ENCODE measurements at regions not wholly inside any gene's neighbourhood (a gene's known extent, or its start where the extent isn't known, plus 50 kb on each side); places are given as distances from the start of the nearest gene placed in this dataset.

DNA sequence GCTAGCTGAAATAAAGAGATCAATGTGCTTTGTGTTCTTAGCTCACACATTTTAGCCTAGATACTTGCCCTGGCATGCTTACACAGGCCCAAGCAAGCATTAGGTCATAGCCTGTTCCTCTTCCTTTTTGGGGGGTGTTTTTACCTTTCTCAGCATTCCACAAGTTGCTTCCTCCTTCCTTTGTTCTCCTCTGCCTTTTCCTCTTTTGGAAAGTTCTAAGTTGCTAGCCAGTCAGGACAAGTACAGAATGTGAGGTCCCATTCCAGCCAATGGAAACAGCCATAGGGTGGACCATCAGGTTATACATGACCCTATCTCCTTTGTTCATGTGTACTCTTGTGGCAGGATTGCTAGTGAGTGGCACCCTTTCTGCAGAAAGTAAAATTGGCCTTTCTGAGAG is 154.9 kb downstream of the RASSF9 start:
- no peak for DNase-seq

DNA sequence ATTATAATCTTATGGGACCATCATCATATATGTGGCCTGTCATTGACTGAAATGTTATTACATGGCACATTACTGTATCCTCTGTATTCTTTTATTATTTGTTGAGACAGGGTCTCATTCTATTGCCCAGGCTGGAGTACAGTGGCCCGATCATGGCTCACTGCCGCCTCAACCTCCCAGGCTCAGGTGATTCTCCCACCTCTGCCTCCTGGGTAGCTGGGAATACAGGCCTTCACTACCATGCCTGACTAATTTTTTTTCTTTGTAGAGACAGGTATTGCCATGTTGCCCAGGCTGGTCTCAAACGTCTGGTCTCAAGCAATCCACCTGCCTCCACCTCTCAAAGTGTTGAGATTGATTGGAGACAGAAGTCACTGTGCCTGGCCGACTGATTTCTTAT is 153.2 kb downstream of the RASSF9 start:
- no peak for DNase-seq

DNA sequence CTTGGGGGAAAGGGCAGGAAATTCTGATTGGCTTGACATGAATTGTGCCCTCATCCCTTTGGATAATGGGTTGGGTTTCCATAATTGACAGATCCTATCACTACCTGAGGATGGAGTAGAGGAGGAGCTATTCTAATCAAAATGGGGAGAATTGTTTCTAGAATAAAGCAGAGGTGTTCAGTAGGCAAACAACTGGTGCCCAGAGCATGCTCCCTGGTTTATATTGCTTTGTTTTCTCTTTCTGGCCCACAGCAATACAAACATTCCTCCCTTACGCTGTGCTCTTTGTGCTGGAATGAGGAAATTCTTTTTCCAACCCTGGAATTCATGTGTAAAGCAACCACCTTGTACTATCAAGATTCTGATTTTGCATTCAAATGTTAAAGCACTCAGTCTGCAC is 147.4 kb downstream of the RASSF9 start:
- no peak for DNase-seq

DNA sequence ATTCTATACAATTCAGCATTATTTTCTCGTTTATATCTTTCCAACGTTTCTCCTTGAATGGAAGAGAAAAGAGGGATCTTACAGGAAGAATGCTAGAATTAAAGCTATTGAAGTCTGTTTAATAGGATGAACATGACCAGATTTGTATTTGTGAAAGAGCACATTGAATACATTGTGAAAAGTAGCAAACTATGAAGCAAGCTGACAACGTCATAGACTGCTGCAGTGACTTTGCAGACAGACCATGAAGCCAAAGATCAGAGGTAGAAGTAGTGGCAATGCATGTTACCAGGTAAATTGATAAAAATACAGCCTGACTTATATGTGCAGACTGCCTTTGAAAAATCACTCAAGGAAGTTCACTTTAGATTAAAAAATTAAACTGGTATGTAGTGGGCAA is 146.1 kb downstream of the RASSF9 start:
- no peak for DNase-seq

DNA sequence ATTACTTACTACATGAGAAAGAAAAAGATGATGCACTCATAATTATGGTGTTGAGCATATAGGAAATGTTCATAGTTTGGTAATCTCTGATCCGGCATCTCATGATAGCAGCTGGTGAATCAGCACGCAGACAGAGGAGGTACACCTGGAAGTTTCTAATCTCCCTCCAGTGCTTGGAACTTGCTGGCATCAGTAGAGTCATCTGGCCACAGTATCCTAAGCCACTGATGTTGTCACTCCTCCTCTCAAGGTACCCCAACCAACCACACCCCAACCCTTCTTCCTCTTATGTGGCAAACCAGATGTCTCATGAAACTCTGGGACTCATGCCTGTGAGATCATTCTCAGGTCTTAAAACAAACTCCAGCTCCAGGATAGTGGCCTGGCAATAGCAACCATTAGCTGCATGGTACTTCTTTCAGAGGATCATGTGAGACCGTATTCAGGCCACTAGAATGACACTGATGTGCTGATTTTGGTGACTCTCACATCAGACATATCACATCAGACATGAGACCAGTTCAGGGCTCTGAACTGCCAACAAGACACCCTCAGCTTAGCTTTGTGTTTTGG is 143.0 kb downstream of the RASSF9 start:
- DNase-seq = no peak

DNA sequence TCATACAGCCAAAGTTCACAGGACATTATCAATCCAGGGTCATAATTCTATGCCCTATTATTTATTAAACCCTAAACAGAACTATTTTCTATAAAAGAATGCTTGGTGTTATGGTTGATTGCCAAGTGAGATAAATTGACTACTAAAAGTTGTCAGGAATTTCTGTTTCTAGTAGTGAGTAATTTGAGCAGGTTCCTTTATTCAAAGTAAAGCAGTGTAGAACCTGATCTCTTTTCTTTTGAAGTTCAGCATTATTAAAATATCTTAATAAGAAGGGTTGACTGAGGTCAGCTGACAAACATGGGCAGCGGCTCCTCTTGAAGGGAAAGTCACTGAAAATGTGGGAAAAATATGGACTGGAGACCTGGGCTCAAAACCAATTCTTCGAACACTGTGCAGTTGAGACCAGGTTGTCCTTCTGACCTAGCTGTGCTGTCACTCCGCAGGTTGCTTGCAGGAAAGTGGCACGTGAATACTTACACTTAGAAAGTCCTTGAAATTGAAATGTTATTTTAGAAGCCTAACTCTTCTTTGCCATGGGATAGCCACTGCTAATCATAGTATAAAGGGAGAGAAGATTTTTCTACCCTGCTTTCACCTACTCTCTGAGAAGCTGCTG is 141.0 kb downstream of the RASSF9 start:
- DNase-seq = no peak

DNA sequence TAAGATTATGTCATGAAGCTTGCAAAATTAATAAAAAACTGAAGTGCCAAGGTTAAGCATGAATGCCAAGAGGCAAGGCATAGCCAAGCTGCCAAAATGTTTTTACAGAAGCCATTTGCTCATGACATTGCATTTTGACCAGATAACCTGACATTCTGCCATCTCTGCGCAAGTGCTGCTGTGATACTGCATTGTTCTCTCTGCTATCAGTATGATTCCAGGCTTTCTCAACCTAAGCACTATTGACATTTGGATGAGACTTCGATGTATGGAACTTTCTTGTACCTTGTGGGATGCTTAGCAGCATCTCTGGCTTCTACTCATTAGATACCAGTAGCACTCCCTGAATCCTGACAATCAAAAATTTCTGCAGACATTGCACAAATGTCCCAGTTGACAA is 139.2 kb downstream of the RASSF9 start:
- no peak for DNase-seq

DNA sequence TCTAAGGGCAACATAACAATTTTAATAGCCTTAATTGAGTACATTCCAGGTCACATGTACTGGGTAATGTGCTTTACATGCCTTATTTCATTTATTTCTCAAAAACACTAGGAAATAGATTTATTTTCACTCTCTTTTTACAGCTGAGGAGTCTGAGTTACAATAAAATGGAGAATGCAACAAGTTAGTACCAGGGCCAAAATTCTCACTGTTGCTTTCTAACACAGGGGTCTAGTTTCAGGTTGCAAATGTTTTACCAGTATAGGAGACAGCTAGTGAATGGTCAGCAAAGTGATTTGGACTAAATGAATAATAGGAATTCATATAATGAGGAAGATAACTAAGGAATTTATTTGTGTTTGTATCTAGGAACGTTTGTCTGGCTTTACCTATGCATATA is 137.3 kb downstream of the RASSF9 start:
- no peak for DNase-seq

DNA sequence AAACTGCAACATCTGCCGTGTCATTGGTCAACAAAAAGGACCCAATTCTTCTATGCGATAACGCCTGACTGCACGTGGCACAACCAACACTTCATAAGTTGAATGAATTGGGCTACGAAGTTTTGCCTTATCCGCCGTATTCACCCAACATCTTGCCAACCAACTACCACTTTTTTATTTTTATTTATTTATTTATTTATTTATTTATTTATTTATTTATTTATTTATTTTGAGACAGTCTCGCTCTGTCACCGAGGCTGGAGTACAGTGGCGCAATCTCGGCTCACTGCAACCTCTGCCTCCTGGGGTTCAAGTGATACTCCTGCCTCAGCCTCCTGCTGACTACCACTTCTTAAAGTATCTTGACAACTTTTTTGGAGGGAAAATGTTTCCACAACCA is 127.4 kb downstream of the RASSF9 start:
- DNase-seq = no peak

DNA sequence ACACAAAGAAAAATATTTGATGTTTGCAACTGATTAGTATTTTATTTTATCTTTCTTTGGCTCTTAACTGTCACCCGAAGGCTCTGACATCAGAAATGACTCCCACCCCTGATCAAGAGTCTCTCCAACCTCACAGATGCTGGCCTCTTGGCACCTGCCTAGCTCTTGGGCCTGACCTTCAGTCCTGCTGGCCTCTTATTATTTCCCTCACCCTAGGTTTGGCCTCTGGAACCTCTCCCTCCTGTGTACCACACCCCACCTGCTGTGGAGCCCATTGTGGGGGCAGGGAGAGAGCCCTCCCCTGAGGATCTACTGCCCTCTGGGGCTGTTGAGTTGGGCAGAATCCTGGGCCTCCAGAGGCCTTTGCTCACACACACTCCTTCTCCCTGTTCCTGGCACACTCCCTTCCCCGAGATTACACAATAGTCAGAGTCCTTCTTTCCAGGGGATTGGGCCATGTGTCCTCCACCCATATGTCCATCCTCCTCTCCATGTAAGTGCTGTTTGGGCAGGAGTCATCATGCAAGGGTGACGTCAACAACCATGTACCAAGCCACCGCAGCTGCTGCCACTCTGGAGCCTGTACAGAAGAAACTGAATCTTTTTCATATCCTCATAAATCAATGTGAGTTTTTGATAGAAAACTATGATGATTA is 124.3 kb downstream of the RASSF9 start:
- no peak for DNase-seq

DNA sequence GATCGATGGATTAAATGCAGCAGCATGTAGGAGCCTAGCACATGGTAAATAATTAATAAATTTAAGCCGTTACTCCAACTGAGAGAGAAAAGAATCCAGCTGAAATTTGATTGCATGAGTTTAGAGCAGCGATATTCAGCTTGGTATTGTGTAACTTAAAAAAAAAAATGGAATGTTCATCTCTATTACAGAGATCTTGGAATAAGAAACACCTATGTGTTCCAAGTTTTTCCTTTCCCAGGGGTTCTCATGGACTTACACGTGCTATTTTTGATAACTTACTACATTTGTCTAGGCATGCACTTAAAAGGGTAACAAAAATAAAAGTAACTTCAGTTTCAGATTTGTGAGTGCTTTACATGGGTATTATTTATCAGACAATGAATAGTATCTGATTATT is 122.8 kb downstream of the RASSF9 start:
- peak; percentile 48 to 53 for DNase-seq

DNA sequence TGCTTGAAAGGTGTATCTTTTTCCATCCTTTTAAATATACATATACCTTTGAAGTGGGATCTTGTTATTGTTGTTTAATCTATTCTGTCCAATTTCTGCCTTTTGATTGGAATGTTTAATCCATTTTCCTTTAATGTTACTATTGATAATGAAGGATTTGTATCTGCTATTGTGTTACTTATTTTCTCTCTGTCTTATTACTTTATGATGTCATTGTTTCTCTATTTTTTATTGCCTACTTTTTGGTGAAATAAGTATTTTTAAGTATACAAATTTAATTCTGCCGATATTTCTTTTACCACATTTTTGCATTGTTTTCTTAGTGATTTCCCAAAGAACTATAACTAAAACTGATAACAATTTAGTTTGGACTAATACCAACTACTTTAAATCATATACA is 121.8 kb downstream of the RASSF9 start:
- DNase-seq = no peak

DNA sequence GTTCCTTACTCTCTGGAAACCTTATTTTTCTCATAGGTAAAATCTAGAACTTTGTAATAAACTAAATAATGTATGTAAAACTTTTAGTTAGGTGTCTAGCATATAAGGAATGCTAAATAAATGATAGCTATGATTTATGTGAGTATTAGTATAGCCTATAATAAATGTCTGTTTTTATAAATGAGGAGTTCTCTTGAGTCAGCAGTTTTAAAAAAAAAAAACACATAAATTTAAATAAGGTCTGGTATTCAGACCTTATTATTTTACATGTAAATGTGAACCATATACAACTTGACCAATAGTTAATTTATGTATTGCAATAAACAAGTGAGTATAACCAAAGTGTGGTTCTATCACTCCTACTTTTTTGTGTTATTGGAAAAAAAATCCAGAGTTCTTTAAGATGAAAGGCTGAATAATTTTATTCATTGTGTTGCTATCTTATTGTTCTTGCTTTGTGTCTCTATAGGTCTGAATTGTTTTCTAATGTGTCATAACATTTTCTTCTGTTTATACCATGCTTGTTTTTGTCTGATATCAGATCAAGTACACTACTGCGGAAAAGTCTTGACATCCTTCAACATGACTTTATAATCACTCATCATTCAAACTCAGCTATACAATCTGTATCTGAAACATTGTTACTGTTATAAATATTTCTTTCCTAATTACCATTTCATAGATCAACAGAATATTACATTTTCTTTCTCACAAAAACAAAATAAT is 115.7 kb downstream of the RASSF9 start:
- no peak for DNase-seq

DNA sequence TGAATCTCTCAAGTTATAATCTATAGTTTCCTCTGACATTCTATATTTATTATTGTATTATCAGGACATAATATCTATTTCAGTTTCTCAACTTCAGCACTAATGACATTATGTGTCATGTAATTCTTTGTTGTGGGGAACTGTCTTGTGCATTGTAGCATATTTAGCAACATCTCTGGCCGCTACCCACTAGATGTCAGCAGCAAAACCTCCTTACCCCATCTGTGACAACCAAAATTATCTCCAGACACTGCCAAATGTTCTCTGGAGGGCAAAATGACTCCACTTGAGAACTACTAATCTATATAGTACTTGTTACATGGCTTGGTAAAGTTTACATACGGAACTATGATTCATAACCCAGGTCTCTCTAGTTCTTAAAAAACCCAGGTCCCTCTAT is 110.2 kb downstream of the RASSF9 start:
- no peak for DNase-seq

DNA sequence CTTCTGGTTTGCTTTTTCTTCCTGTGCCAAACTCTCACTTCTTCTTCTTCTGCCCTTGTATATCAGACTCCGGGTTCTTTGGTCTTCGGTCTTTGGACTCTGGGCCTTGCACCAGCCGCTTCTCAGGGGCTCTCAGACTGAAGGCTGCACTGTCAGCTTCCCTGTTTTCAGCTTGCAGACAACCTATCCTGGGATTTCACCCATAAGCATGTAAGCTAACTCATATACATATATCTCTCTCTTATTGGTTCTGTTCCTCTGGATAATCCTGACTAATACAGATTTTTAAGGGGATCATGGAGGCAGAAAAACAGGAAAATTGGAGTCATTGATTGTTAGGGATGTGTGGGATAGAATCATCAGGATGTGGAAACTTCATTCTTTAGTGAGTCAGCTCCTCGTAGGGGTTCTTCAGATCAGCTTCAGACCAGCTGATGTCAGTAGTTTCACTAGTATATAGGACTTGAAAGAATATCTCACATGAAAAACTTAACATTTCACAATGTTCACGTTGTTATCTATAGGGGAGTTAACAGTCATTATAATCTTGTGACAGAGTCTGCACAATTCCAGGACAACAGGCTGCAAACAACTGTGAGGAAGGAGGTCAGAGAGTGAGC is 102.9 kb downstream of the RASSF9 start:
- no peak for DNase-seq

DNA sequence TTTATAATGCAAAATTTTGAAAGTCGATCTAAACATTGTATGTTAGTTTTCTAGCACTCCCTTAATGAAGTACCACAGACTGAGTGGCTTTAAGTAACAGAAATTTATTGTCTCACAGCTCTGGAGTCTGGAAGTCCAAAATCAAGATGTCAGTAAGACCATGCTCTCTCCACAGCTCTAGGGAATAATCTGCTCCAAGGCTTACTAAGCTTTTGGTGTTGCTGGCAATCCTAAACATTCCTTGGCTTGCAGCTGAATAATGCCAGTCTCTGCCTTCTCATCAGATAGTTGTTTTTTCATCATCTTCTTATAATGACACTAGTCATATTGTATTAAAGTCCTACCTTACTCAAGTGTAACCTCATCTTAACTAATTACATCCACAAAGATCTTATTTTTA is 102.2 kb downstream of the RASSF9 start:
- no peak for DNase-seq

DNA sequence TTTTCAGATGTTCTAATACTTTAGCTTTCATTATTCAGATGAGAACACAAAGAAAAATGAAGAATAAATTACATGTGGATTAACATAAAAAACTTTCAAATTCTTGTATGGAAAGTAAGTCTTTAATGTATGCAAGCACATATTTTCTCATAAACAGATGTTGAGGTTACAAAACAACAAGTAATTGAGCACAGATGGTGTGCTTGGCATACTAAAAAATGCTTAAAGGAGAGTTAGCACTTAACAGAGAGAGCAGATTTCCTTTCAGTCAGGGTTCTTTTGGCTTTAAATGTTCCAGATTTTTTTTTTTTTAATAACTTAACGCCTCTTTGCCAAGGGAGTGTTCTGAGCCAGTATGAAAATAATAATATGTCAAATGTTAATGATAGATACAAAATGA is 96.0 kb downstream of the RASSF9 start:
- DNase-seq = peak; percentile 11 to 29

DNA sequence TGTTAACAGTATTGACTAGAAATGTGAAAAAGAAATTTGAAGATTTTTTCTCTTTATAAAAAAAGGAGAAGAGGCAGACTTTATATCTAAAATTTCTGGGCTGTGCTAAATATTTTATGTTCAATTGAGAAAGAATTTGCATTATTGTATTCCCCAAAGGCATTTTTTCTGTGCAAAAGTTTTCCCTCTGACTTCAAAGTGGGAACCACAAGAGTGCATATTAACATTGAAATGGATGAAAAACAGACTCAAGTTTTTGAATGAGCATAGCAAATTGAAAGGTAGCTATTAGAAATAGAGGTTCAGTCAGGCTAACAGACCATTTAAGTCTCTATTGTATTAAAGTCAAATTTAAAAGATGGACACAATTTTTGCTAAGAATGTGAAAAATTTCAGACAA is 95.2 kb downstream of the RASSF9 start:
- DNase-seq = no peak

DNA sequence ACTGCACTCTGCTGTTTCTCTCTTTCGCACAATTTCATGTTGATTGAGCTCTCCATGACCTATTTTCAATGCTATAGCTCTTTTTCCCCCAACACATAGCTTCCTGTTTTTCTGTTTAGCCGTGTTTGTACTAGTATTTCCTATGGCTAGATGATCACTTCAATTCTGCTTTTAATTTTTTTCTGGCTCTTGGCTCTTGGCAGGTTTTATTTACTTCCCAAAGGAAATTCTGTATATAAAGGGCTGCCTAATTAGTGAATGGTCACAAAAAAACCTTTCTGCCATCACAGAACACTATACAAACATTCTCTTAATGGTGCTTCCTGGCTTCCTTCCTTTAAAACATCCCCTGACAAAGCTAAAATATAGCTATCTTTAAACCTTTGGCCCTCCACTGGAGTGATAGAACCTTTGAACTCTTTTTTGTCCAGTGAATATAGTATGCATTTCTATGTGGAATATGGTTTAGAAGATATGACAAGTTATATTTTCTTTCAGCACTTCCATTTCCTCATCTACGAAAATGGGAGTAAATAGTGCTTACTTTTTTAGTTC is 88.2 kb downstream of the RASSF9 start:
- DNase-seq = no peak
